GM19397 (cell line): ENCODE measurements at regions not wholly inside any gene's neighbourhood (a gene's known extent, or its start where the extent isn't known, plus 50 kb on each side); places are given as distances from the start of the nearest gene placed in this dataset.
"Not testable (repeated sequence)": the region's sequence is repeated elsewhere in the genome, so short reads cannot be mapped to it uniquely, and the experiment has no call there.

ENCODE experiments used
- ATAC-seq: cut with Tn5 transposase; IDR thresholded peaks from one replicate; pipeline ENCODE4 v1.9.1; 2021; ENCODE audit warnings: mild to moderate bottlenecking, moderate library complexity; ENCODE audit not compliant: unreplicated experiment

GRCh38 chr1:121097127-121097866 lies 86.8 kb downstream of the FAM72B start:
- ATAC-seq: peak; percentile 96

- peak; percentile 20 for ATAC-seq
Observed at GRCh38 chr1:121097867-121098215, 86.3 kb downstream of the FAM72B start.

GRCh38 chr1:121109025-121109424 lies 75.1 kb downstream of the FAM72B start:
- not testable (repeated sequence) for ATAC-seq

- not testable (repeated sequence) for ATAC-seq
Observed at GRCh38 chr1:121116522-121117297, 67.4 kb downstream of the FAM72B start.

- ATAC-seq: not testable (repeated sequence)
Observed at GRCh38 chr1:121117298-121117611, 66.9 kb downstream of the FAM72B start.

GRCh38 chr1:121117622-121118479 lies 66.3 kb downstream of the FAM72B start:
- not testable (repeated sequence) for ATAC-seq
